GM10248 (cell line): ENCODE measurements at regions not wholly inside any gene's neighbourhood (a gene's known extent, or its start where the extent isn't known, plus 50 kb on each side); places are given as distances from the start of the nearest gene placed in this dataset.

Experiments used
- CTCF ChIA-PET: fragments of 300-600 bp; sonication (Branson Sonifier 250); formaldehyde crosslinking; extraction: SDS; loops from one replicate; lab custom pipeline; 2021; ENCODE audit warnings: antibody characterized with exemption; lab: Yijun Ruan, JAX
- POLR2A ChIA-PET: fragments of 350-650 bp; sonication (Branson Sonifier 250); formaldehyde crosslinking; extraction: SDS; loops from one replicate; lab custom pipeline; 2020; ENCODE audit warnings: antibody characterized with exemption; lab: Yijun Ruan, JAX
- DNase-seq: peaks from one replicate; pipeline ENCODE4 v3.0.0; 2012; ENCODE audit errors: extremely low spot score
- CTCF ChIP-seq: IDR thresholded peaks from 2 replicates; pipeline ENCODE4 v1.5.1; 2012; ENCODE audit warnings: mild to moderate bottlenecking, low read depth; ENCODE audit errors: extremely low read depth, missing control alignments, control extremely low read depth

GRCh38 chr13:72541674-72542073 lies 185.8 kb downstream of the MZT1 start:
- no peak for TF ChIP-seq CTCF
- ChIA-PET POLR2A (no interaction called here), CTCF (interaction anchor here (1.6 kb wide), 2 partner anchors 20 to 46 kb away, joined by 3 read pairs; no protein-coding TSS in a partner anchor)
- no peak for DNase-seq

- CTCF ChIA-PET = interaction anchor here (1.6 kb wide), 2 partner anchors 19 to 45 kb away, joined by 3 read pairs; no protein-coding TSS in a partner anchor
Observed at GRCh38 chr13:72540881-72541280, 186.5 kb downstream of the MZT1 start.

GRCh38 chr13:72539925-72540324 lies 187.5 kb downstream of the MZT1 start:
- no peak for DNase-seq
- ChIA-PET POLR2A (no interaction called here), CTCF (no interaction called here)
- TF ChIP-seq CTCF = no peak

More at GRCh38 chr13:72540881-72541280, 186.5 kb downstream of the MZT1 start:
- POLR2A ChIA-PET = no interaction called here
- TF ChIP-seq CTCF = no peak
- no peak for DNase-seq

GRCh38 chr13:72537782-72538181 lies 189.6 kb downstream of the MZT1 start:
- POLR2A ChIA-PET = no interaction called here
- no peak for TF ChIP-seq CTCF
- DNase-seq = no peak
- CTCF ChIA-PET = no interaction called here

- CTCF ChIA-PET = no interaction called here
- DNase-seq = no peak
- POLR2A ChIA-PET = no interaction called here
- no peak for TF ChIP-seq CTCF
Observed at GRCh38 chr13:72537395-72537780, 190.0 kb downstream of the MZT1 start.

- ChIA-PET POLR2A (no interaction called here), CTCF (interaction anchor here (0.7 kb wide), 1 partner anchor 30 kb away, joined by 3 read pairs; no protein-coding TSS in a partner anchor)
- TF ChIP-seq CTCF = no peak
- no peak for DNase-seq
Observed at GRCh38 chr13:72536714-72537394, 190.6 kb downstream of the MZT1 start.
